ENCODE measurements at regions not wholly inside any gene's neighbourhood (a gene's known extent, or its start where the extent isn't known, plus 50 kb on each side); places are given as distances from the start of the nearest gene placed in this dataset.

GRCh38 chr20:7264137-7264536 lies 496.7 kb downstream of the BMP2 start:
- no peak for FAIRE-seq

DNA sequence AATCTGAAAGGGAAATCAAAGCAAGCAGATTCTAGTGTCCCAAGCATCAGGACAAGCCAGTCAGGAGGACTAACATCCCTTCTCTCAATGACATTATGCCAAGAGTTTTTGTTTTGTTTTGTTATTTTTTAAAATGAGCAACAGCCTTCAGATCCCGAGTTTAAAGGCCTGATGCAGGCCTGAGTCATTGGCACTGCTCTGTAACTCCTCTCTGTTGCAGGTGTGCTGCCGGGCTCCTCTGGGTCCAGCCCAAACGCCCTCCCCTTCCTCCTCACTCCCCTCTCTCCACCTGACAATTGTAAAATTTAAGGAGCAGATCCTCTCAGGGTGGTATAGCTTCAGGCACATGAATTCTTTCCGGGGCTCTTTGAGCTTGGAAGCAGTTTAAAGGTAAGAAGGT lies 502.0 kb downstream of the BMP2 start:
- FAIRE-seq, result no peak

DNA sequence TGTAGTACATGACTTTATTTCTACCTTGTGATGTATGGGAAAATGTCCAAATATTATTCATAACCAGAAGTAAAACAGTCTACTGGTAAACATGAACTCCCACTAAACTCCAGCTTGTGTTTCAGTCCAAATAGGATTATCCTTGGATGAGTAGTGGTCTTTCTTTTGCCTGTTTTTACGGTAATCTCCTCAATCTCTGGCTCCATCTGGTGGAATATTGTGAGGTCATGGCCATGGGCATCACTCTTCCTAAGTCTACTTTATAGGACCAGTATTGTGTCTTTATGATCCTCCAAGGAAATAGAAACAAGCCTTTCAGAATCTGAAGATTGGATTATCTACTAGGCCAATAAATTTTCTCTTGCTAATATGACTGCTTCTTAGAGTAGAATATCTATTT lies 505.0 kb downstream of the BMP2 start:
- FAIRE-seq, result no peak

GRCh38 chr20:7274870-7275269 lies 507.4 kb downstream of the BMP2 start:
- FAIRE-seq, result no peak

DNA sequence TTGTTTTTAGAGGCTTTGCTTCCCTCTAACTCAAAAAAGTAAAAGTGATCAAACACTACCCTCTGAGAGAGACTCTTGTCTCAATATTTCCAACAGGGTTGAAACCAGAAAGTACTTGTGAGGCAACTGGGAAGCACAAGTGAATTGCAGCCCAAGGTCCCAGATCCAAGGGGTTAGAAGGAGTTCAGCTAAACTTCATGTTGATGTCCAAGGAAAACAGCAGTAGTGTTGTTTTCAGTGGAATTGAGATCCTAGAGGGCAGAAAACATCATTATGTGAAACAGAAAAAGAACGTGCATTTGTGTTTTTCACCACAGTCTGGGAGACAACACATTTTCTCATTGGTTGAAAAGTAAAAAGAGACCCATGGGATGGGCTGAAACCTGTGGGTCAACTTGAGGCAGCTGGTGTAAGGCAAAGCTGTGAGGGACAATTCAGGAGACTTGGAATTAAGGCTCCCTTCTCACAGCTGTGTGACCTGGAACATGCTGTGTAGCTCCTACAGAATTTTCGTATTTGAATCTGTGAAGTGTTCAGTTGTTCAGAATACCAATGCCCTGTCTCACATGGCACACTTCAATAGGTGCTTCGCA lies 508.3 kb downstream of the BMP2 start:
- FAIRE-seq, result no peak

- no peak for FAIRE-seq
Observed at GRCh38 chr20:7285918-7286556, 518.6 kb downstream of the BMP2 start.

DNA sequence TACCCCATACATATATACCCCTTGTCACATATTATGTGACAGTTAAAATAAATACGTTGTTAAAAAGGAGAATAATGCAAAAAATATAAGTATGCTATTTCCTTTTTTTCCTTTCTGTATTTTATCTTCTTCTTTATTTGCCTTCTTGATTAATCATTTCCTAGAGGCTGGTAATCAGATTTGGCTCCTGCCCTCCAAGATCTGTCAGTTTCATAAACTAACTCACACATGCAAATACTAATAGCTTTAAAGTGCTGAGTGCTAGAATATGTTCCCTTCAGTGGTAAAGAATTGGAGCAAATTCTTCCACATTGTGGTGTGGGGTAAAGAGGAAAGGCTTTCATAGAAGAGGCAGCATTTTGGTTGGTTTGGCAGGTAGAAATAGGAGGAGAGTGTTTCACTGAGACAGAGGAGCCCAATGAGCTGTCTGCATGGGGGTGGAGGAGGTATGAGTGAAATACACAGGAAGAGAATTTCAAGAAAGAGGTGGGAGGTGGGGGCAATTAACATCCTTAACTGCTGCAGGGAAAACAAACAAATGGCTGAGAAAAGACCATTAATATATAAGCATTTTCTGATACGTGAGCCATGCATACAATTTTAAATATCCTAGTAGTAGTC lies 523.9 kb downstream of the BMP2 start:
- FAIRE-seq, result no peak

DNA sequence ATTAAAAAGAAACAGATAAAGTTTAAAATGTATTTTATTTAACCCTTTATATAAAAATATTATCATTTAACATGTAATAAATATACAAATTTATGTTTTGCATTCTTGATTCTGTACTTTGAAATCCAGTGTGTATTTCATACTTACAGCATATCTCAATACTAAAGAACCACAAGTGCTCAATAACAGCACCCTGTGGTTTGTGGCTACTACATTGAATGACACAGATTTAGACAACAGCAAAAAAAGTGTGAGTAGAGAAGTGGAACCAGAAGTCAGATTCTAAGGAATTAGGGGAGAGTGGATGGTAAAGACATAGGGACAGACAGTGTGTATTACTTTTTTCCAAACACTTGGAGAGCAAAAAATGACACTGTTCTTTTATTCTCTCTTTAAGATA lies 524.5 kb downstream of the BMP2 start:
- FAIRE-seq, result no peak

DNA sequence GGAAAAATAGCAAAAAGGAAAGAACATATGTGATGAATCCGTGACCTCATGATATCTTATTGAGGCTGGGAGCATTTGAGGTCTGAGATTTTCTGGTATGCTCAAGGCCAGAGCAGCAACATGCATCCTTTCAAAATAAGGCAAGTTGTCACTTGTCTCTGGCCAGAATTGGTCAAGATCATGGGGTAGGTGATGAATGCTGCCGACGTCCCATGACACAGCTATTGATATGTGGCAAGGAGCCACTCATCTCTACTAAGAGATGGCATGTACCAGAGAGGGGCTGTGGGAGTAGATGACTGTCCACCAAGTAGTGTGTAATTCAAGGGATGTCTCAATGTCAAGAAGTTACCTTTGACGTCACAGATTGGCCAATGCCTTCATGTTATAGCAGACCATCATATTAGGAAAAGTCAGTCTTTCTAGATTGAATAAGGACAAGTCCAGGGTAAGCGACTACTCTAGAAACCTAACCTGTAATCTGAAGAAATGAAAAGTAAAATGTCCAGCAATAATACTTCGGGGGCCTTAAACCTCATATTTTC lies 527.4 kb downstream of the BMP2 start:
- FAIRE-seq, result no peak

- FAIRE-seq, result no peak
Observed at GRCh38 chr20:7301807-7302206, 534.3 kb downstream of the BMP2 start.

DNA sequence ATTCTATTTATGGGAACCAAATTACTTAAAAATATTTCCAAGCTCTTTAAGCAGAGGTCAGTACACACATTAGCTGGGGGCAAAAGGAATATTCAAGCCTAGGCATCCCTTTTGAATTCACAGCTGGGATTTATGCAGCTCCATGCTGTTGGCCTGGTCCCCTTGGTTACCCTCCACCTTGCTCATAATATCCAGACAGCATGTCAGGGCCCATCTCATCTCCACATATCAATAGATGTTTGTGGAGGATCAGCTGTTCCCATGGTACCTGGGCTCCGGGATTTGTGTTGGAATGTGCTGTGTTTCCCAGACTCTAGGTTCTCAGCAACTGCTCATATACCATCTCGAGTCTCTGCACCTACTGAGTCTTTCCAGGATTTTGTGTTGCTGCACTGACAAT lies 534.8 kb downstream of the BMP2 start:
- FAIRE-seq, result no peak

- FAIRE-seq, result no peak
Observed at GRCh38 chr20:7305976-7306375, 538.5 kb downstream of the BMP2 start.

GRCh38 chr20:7308163-7308562 lies 540.7 kb downstream of the BMP2 start:
- no peak for FAIRE-seq

DNA sequence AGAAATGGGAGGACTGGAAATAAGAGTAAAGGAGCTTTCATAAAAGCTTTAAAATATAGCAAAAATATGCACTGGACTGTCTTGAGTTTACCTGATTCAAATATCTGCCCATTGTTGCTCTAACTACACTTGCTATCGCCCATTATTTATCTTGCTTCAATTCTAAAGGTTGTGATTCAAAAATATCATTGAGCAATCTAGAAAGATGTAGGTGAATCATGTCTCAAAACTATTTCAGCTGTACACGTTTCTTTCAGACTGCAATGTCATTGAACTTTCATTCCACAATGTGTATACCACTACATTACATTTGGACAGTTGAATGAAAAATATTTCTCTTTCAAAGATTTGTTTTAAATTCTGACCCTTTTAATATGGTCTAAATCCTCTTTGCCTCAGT lies 545.6 kb downstream of the BMP2 start:
- FAIRE-seq, result no peak

GRCh38 chr20:7323957-7324356 lies 556.5 kb downstream of the BMP2 start:
- FAIRE-seq, result no peak

DNA sequence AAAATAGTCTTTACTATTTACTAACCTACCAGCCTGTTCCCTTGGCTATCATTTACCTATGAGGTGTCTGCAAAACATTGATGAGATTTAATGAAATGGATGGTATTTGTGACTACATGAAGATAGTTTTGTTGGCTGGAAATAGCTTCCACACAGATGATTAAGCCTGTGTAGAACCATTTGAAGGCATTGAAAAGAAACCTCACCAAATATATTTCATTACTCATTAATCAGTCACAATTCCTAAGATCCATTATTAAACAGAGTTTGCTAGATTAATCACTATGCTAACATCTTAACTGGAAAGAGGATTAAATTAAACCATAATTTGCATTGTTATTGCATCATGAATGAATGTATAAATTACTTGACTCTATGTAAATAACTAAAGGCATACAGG lies 560.3 kb downstream of the BMP2 start:
- no peak for FAIRE-seq

GRCh38 chr20:7330850-7331249 lies 563.4 kb downstream of the BMP2 start:
- no peak for FAIRE-seq

GRCh38 chr20:7332169-7332568 lies 564.7 kb downstream of the BMP2 start:
- no peak for FAIRE-seq

- FAIRE-seq, result no peak
Observed at GRCh38 chr20:7333841-7334240, 566.4 kb downstream of the BMP2 start.

GRCh38 chr20:7346026-7346425 lies 578.5 kb downstream of the BMP2 start:
- FAIRE-seq, result no peak

DNA sequence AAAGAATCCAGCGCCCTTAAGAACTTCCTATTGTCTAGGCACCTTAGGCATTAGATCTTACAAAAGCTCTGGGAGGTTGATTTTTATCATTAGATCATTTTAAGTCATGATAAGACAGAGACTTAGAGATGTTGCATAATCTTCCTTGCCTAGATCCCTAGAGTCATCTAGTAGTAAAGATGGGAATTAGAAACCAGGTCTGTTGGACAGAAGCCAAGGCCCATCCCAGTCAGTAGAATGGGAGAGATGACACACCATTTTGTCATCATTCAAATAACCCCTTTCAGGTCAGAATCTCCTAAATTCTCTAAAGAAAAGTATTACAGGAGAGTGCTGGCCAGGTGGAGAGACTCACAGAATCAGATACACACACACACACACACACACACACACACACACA lies 579.1 kb downstream of the BMP2 start:
- FAIRE-seq, result no peak

- FAIRE-seq, result no peak
Observed at GRCh38 chr20:7347409-7347808, 579.9 kb downstream of the BMP2 start.

- no peak for FAIRE-seq
Observed at GRCh38 chr20:7348253-7348652, 580.8 kb downstream of the BMP2 start.

DNA sequence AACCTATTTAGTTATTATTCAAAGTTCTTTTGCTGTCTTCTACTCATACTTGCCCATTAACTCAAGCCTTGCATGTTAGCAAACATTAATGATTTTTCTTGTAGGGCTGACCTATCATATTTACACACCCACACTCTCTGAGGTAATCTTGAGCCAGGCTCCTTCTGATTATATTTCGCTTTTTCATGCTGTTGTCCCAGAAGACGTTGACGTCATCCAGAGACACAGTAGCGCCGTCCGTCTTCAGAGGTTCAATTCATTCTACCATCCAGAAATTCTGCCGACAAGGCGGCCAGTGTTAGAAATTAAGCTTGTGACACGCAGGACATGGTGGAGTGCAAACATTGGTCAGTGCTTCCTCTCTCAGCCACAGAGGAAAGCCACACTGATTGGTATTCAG lies 584.7 kb downstream of the BMP2 start:
- FAIRE-seq, result no peak

GRCh38 chr20:7355051-7355450 lies 585.2 kb downstream of the HAO1 start:
- no peak for FAIRE-seq

All from TTC549 (cell line).